SIG-M5 (cell line): ENCODE measurements at regions not wholly inside any gene's neighbourhood (a gene's known extent, or its start where the extent isn't known, plus 50 kb on each side); places are given as distances from the start of the nearest gene placed in this dataset.
"Not testable (repeated sequence)": the region's sequence is repeated elsewhere in the genome, so short reads cannot be mapped to it uniquely, and the experiment has no call there.

Experiments used
- DNase-seq: peaks from one replicate; lab custom pipeline; 2025; lab: John Stamatoyannopoulos, UW

- no peak for DNase-seq
Observed at GRCh38 chr4:117691572-117692351, 342.5 kb upstream of the NDST3 start.

GRCh38 chr4:117692538-117692937 lies 341.7 kb upstream of the NDST3 start:
- no peak for DNase-seq

- no peak for DNase-seq
Observed at GRCh38 chr4:117699595-117699994, 334.7 kb upstream of the NDST3 start.

- DNase-seq = no peak
Observed at GRCh38 chr4:117700111-117700892, 334.0 kb upstream of the NDST3 start.

GRCh38 chr4:117702353-117702752 lies 331.9 kb upstream of the NDST3 start:
- no peak for DNase-seq

GRCh38 chr4:117704721-117705120 lies 329.6 kb upstream of the NDST3 start:
- DNase-seq = no peak

GRCh38 chr4:117740736-117741135 lies 293.6 kb upstream of the NDST3 start:
- no peak for DNase-seq

GRCh38 chr4:117745379-117745778 lies 288.9 kb upstream of the NDST3 start:
- DNase-seq = not testable (repeated sequence)

- no peak for DNase-seq
Observed at GRCh38 chr4:117755438-117755837, 278.8 kb upstream of the NDST3 start.

- no peak for DNase-seq
Observed at GRCh38 chr4:117768610-117769009, 265.7 kb upstream of the NDST3 start.

GRCh38 chr4:117770269-117771102 lies 263.8 kb upstream of the NDST3 start:
- DNase-seq = no peak

GRCh38 chr4:117771647-117772337 lies 262.5 kb upstream of the NDST3 start:
- no peak for DNase-seq

- no peak for DNase-seq
Observed at GRCh38 chr4:117773064-117773936, 261.0 kb upstream of the NDST3 start.

GRCh38 chr4:117777721-117778120 lies 256.6 kb upstream of the NDST3 start:
- DNase-seq = no peak

- DNase-seq = no peak
Observed at GRCh38 chr4:117783716-117784115, 250.6 kb upstream of the NDST3 start.

GRCh38 chr4:117784266-117784665 lies 250.0 kb upstream of the NDST3 start:
- no peak for DNase-seq

GRCh38 chr4:117786566-117786965 lies 247.7 kb upstream of the NDST3 start:
- no peak for DNase-seq

GRCh38 chr4:117793845-117794480 lies 240.3 kb upstream of the NDST3 start:
- no peak for DNase-seq

GRCh38 chr4:117796677-117797076 lies 237.6 kb upstream of the NDST3 start:
- DNase-seq = no peak

- no peak for DNase-seq
Observed at GRCh38 chr4:117800636-117801035, 233.7 kb upstream of the NDST3 start.
